ENCODE measurements at regions not wholly inside any gene's neighbourhood (a gene's known extent, or its start where the extent isn't known, plus 50 kb on each side); places are given as distances from the start of the nearest gene placed in this dataset.

DNA sequence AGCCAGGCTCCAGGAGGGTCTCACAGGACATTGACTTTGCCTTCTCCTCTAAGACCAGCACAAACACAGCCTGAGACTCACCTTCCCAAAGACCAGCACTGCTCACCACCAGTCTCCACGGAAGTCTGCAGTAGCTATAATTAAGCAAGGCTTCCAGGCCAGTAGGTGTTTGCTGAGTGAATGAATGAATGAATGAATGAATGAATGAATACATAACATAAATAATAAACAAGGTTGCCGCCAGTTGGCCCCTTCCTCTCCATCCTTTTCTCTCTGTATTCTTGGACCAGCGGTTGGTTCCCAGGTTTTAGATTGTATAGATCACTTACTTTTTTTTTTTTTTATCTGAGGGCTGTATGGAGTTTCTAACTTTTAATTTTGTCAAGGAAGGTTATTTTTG lies 222.4 kb upstream of the ID2 start:
- TF ChIP-seq CTCF (IDR thresholded peaks at IDR 0.05; ENCODE audit: partially characterized antibody, unreplicated experiment) = no peak
- H3K4me3 Mint-ChIP-seq (ENCODE audit: unreplicated experiment) = no peak overlapping the region
- peaks cover 5% of the 10 kb centered on the region for H3K4me1 Mint-ChIP-seq (ENCODE audit: low read depth, unreplicated experiment)
- no peak for DNase-seq
- no peak overlapping the region for H3K27ac Mint-ChIP-seq (ENCODE audit: unreplicated experiment)
- peaks cover 4% of the 10 kb centered on the region for H3K9me3 Mint-ChIP-seq (ENCODE audit: unreplicated experiment)
- peaks cover 6% of the 10 kb centered on the region for H3K36me3 Mint-ChIP-seq (ENCODE audit: unreplicated experiment)
- H3K27me3 Mint-ChIP-seq (ENCODE audit: unreplicated experiment) = peaks cover 16% of the 10 kb centered on the region

GRCh38 chr2:8461341-8461740 lies 220.5 kb upstream of the ID2 start:
- Mint-ChIP-seq H3K36me3 (ENCODE audit: unreplicated experiment) (peaks cover 6% of the 10 kb centered on the region), H3K27me3 (ENCODE audit: unreplicated experiment) (peaks cover 16% of the 10 kb centered on the region), H3K9me3 (ENCODE audit: unreplicated experiment) (peaks cover 3% of the 10 kb centered on the region), H3K4me3 (ENCODE audit: unreplicated experiment) (no peak overlapping the region), H3K27ac (ENCODE audit: unreplicated experiment) (no peak overlapping the region), H3K4me1 (ENCODE audit: low read depth, unreplicated experiment) (peaks cover 5% of the 10 kb centered on the region)
- TF ChIP-seq CTCF (IDR thresholded peaks at IDR 0.05; ENCODE audit: partially characterized antibody, unreplicated experiment) = no peak
- no peak for DNase-seq

GRCh38 chr2:8462280-8462679 lies 219.6 kb upstream of the ID2 start:
- Mint-ChIP-seq H3K4me3 (ENCODE audit: unreplicated experiment) (no peak overlapping the region), H3K9me3 (ENCODE audit: unreplicated experiment) (peaks cover 3% of the 10 kb centered on the region), H3K27ac (ENCODE audit: unreplicated experiment) (no peak overlapping the region)

GRCh38 chr2:8462899-8463648 lies 218.8 kb upstream of the ID2 start:
- Mint-ChIP-seq H3K27me3 (ENCODE audit: unreplicated experiment) (peaks cover 16% of the 10 kb centered on the region), H3K36me3 (ENCODE audit: unreplicated experiment) (peaks cover 6% of the 10 kb centered on the region), H3K9me3 (ENCODE audit: unreplicated experiment) (peaks cover 3% of the 10 kb centered on the region), H3K4me3 (ENCODE audit: unreplicated experiment) (no peak overlapping the region), H3K27ac (ENCODE audit: unreplicated experiment) (no peak overlapping the region), H3K4me1 (ENCODE audit: low read depth, unreplicated experiment) (peaks cover 5% of the 10 kb centered on the region)
- DNase-seq = no peak
- TF ChIP-seq CTCF (IDR thresholded peaks at IDR 0.05; ENCODE audit: partially characterized antibody, unreplicated experiment) = no peak

More at GRCh38 chr2:8462280-8462679, 219.6 kb upstream of the ID2 start:
- Mint-ChIP-seq H3K27me3 (ENCODE audit: unreplicated experiment) (peaks cover 16% of the 10 kb centered on the region), H3K36me3 (ENCODE audit: unreplicated experiment) (peaks cover 6% of the 10 kb centered on the region), H3K4me1 (ENCODE audit: low read depth, unreplicated experiment) (peaks cover 5% of the 10 kb centered on the region)
- TF ChIP-seq CTCF (IDR thresholded peaks at IDR 0.05; ENCODE audit: partially characterized antibody, unreplicated experiment) = no peak
- DNase-seq = no peak

DNA sequence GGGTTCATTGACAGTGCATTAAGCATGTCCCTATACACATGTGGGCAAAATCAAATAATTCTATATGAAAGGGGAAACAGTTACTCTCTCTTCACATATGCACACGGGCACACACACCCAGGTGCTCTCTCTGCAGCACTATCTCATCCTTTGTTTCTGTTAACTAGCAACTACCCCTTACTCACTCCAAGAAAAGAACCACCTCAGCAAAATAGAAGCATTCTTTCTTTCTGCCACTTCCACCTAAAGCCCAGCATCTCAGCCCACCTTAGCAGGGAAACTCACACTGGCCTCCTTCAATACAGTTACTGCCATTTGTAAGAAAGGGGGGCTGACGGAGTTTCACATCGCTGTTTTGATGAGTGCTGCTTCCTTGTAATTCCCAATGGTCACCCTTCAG lies 216.3 kb upstream of the ID2 start:
- peaks cover 16% of the 10 kb centered on the region for H3K27me3 Mint-ChIP-seq (ENCODE audit: unreplicated experiment)
- no peak overlapping the region for H3K27ac Mint-ChIP-seq (ENCODE audit: unreplicated experiment)
- peaks cover 3% of the 10 kb centered on the region for H3K9me3 Mint-ChIP-seq (ENCODE audit: unreplicated experiment)
- DNase-seq = no peak
- peaks cover 6% of the 10 kb centered on the region for H3K36me3 Mint-ChIP-seq (ENCODE audit: unreplicated experiment)
- H3K4me1 Mint-ChIP-seq (ENCODE audit: low read depth, unreplicated experiment) = peaks cover 5% of the 10 kb centered on the region
- TF ChIP-seq CTCF (IDR thresholded peaks at IDR 0.05; ENCODE audit: partially characterized antibody, unreplicated experiment) = no peak
- no peak overlapping the region for H3K4me3 Mint-ChIP-seq (ENCODE audit: unreplicated experiment)
